ENCODE measurements at regions not wholly inside any gene's neighbourhood (a gene's known extent, or its start where the extent isn't known, plus 50 kb on each side); places are given as distances from the start of the nearest gene placed in this dataset.
"Not testable (repeated sequence)": the region's sequence is repeated elsewhere in the genome, so short reads cannot be mapped to it uniquely, and the experiment has no call there.

- H3K27me3 ChIP-seq (ENCODE audit: insufficient read depth, low read length): no peaks in the 10 kb centered on the region
- H3K27ac ChIP-seq (ENCODE audit: low read depth, low read length): no peak overlapping the region
- DNase-seq: no peak
- H3K27ac Mint-ChIP-seq: no peak overlapping the region
- no peaks in the 10 kb centered on the region for H3K36me3 ChIP-seq (ENCODE audit: insufficient read depth, low read length)
- no peaks in the 10 kb centered on the region for H3K36me3 Mint-ChIP-seq
- no peaks in the 10 kb centered on the region for H3K9me3 ChIP-seq (ENCODE audit: control insufficient read depth in 1 of 2, low read length in 2 of 2)
- POLR2A ChIA-PET (ENCODE audit: partially characterized antibody): no interaction called here
- no peaks in the 10 kb centered on the region for H3K4me1 ChIP-seq (ENCODE audit: insufficient read depth, low read length)
- CTCF ChIA-PET (ENCODE audit: partially characterized antibody): no interaction called here
- peaks cover 0 to 2% (median 0%) of the 10 kb centered on the region in 4 donors for H3K4me1 Mint-ChIP-seq
- H3K9me3 Mint-ChIP-seq: no peaks in the 10 kb centered on the region
- H3K27me3 Mint-ChIP-seq: peaks cover 0 to 2% of the 10 kb centered on the region in 2 donors
- intact Hi-C loops (cut with micrococcal nuclease): no loop called here
- no peak overlapping the region for H3K4me3 Mint-ChIP-seq
- H3K4me3 ChIP-seq (ENCODE audit: low read length in 2 of 2): no peak overlapping the region
These were observed 414.3 kb upstream of the NR5A2 start for GRCh38 chr1:199612976-199613774.

- peaks cover 3 to 4% of the 10 kb centered on the region in 2 donors for H3K27me3 Mint-ChIP-seq
- intact Hi-C loops (cut with micrococcal nuclease): no loop called here
- H3K4me1 Mint-ChIP-seq: peaks cover 0 to 2% (median 0%) of the 10 kb centered on the region in 4 donors
- CTCF ChIA-PET (ENCODE audit: partially characterized antibody): no interaction called here
- H3K9me3 Mint-ChIP-seq: no peaks in the 10 kb centered on the region
- POLR2A ChIA-PET (ENCODE audit: partially characterized antibody): no interaction called here
- Histone ChIP-seq H3K27ac (ENCODE audit: low read depth, low read length) (no peak overlapping the region), H3K27me3 (ENCODE audit: insufficient read depth, low read length) (no peaks in the 10 kb centered on the region), H3K36me3 (ENCODE audit: insufficient read depth, low read length) (no peaks in the 10 kb centered on the region), H3K4me1 (ENCODE audit: insufficient read depth, low read length) (no peaks in the 10 kb centered on the region), H3K4me3 (ENCODE audit: low read length in 2 of 2) (no peak overlapping the region), H3K9me3 (ENCODE audit: control insufficient read depth in 1 of 2, low read length in 2 of 2) (no peaks in the 10 kb centered on the region)
- DNase-seq: no peak
- no peak overlapping the region for H3K27ac Mint-ChIP-seq
- no peak overlapping the region for H3K4me3 Mint-ChIP-seq
- H3K36me3 Mint-ChIP-seq: no peaks in the 10 kb centered on the region
These were observed 410.6 kb upstream of the NR5A2 start for GRCh38 chr1:199616947-199617346.

- no peak for DNase-seq
- Histone ChIP-seq H3K9me3 (ENCODE audit: control insufficient read depth in 1 of 2, low read length in 2 of 2) (no peaks in the 10 kb centered on the region), H3K4me3 (ENCODE audit: low read length in 2 of 2) (no peak overlapping the region), H3K4me1 (ENCODE audit: insufficient read depth, low read length) (no peaks in the 10 kb centered on the region), H3K27me3 (ENCODE audit: insufficient read depth, low read length) (no peaks in the 10 kb centered on the region), H3K27ac (ENCODE audit: low read depth, low read length) (no peak overlapping the region), H3K36me3 (ENCODE audit: insufficient read depth, low read length) (no peaks in the 10 kb centered on the region)
- CTCF ChIA-PET (ENCODE audit: partially characterized antibody): no interaction called here
- POLR2A ChIA-PET (ENCODE audit: partially characterized antibody): no interaction called here
- H3K9me3 Mint-ChIP-seq: peaks cover 0 to 2% (median 0%) of the 10 kb centered on the region in 8 donors
- no peak overlapping the region for H3K4me3 Mint-ChIP-seq
- H3K27me3 Mint-ChIP-seq: peaks cover 3 to 4% of the 10 kb centered on the region in 2 donors
- intact Hi-C loops (cut with micrococcal nuclease): no loop called here
- H3K4me1 Mint-ChIP-seq: no peaks in the 10 kb centered on the region
- no peak overlapping the region for H3K27ac Mint-ChIP-seq
- H3K36me3 Mint-ChIP-seq: no peaks in the 10 kb centered on the region
These were observed 408.3 kb upstream of the NR5A2 start for GRCh38 chr1:199619223-199619622.

GRCh38 chr1:199626228-199626627 lies 401.3 kb upstream of the NR5A2 start:
- H3K4me3 Mint-ChIP-seq; H3K27ac ChIP-seq (ENCODE audit: low read depth, low read length); intact Hi-C loops (cut with micrococcal nuclease); H3K4me3 ChIP-seq (ENCODE audit: low read length in 2 of 2); H3K9me3 Mint-ChIP-seq; H3K27me3 Mint-ChIP-seq; POLR2A ChIA-PET (ENCODE audit: partially characterized antibody); H3K36me3 Mint-ChIP-seq; H3K27ac Mint-ChIP-seq; H3K9me3 ChIP-seq (ENCODE audit: control insufficient read depth in 1 of 2, low read length in 2 of 2); DNase-seq; CTCF ChIA-PET (ENCODE audit: partially characterized antibody); H3K36me3 ChIP-seq (ENCODE audit: insufficient read depth, low read length); H3K4me1 Mint-ChIP-seq; H3K27me3 ChIP-seq (ENCODE audit: insufficient read depth, low read length); H3K4me1 ChIP-seq (ENCODE audit: insufficient read depth, low read length): not testable (repeated sequence)

- Mint-ChIP-seq H3K4me3 (no peak overlapping the region), H3K27ac (no peak overlapping the region), H3K36me3 (peaks cover 0 to 4% of the 10 kb centered on the region in 2 donors), H3K9me3 (peaks cover 3 to 16% (median 5%) of the 10 kb centered on the region in 8 donors), H3K27me3 (peaks cover 5 to 11% of the 10 kb centered on the region in 2 donors), H3K4me1 (peaks cover 0 to 4% (median 4%) of the 10 kb centered on the region in 4 donors)
- no peaks in the 10 kb centered on the region for H3K4me1 ChIP-seq (ENCODE audit: insufficient read depth, low read length)
- intact Hi-C loops (cut with micrococcal nuclease): no loop called here
- ChIA-PET CTCF (ENCODE audit: partially characterized antibody) (no interaction called here), POLR2A (ENCODE audit: partially characterized antibody) (no interaction called here)
- H3K36me3 ChIP-seq (ENCODE audit: insufficient read depth, low read length): no peaks in the 10 kb centered on the region
- no peak overlapping the region for H3K27ac ChIP-seq (ENCODE audit: low read depth, low read length)
- no peaks in the 10 kb centered on the region for H3K27me3 ChIP-seq (ENCODE audit: insufficient read depth, low read length)
- H3K4me3 ChIP-seq (ENCODE audit: low read length in 2 of 2): no peak overlapping the region
- DNase-seq: no peak
- no peaks in the 10 kb centered on the region for H3K9me3 ChIP-seq (ENCODE audit: control insufficient read depth in 1 of 2, low read length in 2 of 2)
These were observed 397.9 kb upstream of the NR5A2 start for GRCh38 chr1:199629624-199630023.

- no peak for DNase-seq
- H3K27me3 ChIP-seq (ENCODE audit: insufficient read depth, low read length): no peaks in the 10 kb centered on the region
- Mint-ChIP-seq H3K27ac (no peak overlapping the region), H3K9me3 (peaks cover 5 to 26% (median 14%) of the 10 kb centered on the region in 8 donors), H3K4me3 (no peak overlapping the region), H3K27me3 (peaks cover 4 to 17% of the 10 kb centered on the region in 2 donors), H3K36me3 (no peaks in the 10 kb centered on the region), H3K4me1 (no peaks in the 10 kb centered on the region)
- intact Hi-C loops (cut with micrococcal nuclease): no loop called here
- H3K36me3 ChIP-seq (ENCODE audit: insufficient read depth, low read length): no peaks in the 10 kb centered on the region
- H3K4me1 ChIP-seq (ENCODE audit: insufficient read depth, low read length): no peaks in the 10 kb centered on the region
- no peak overlapping the region for H3K27ac ChIP-seq (ENCODE audit: low read depth, low read length)
- H3K9me3 ChIP-seq (ENCODE audit: control insufficient read depth in 1 of 2, low read length in 2 of 2): no peaks in the 10 kb centered on the region
- ChIA-PET POLR2A (ENCODE audit: partially characterized antibody) (no interaction called here), CTCF (ENCODE audit: partially characterized antibody) (no interaction called here)
- no peak overlapping the region for H3K4me3 ChIP-seq (ENCODE audit: low read length in 2 of 2)
These were observed 388.1 kb upstream of the NR5A2 start for GRCh38 chr1:199639453-199639852.

GRCh38 chr1:199641531-199641930 lies 386.0 kb upstream of the NR5A2 start:
- intact Hi-C loops (cut with micrococcal nuclease): no loop called here
- Mint-ChIP-seq H3K36me3 (no peaks in the 10 kb centered on the region), H3K9me3 (peaks cover 0 to 15% (median 7%) of the 10 kb centered on the region in 8 donors)

More at GRCh38 chr1:199641531-199641930, 386.0 kb upstream of the NR5A2 start:
- Mint-ChIP-seq H3K4me3 (no peak overlapping the region), H3K4me1 (no peaks in the 10 kb centered on the region), H3K27ac (no peak overlapping the region), H3K27me3 (peaks cover 4 to 8% of the 10 kb centered on the region in 2 donors)
- CTCF ChIA-PET (ENCODE audit: partially characterized antibody): no interaction called here
- H3K27me3 ChIP-seq (ENCODE audit: insufficient read depth, low read length): no peaks in the 10 kb centered on the region
- H3K9me3 ChIP-seq (ENCODE audit: control insufficient read depth in 1 of 2, low read length in 2 of 2): no peaks in the 10 kb centered on the region
- H3K4me3 ChIP-seq (ENCODE audit: low read length in 2 of 2): no peak overlapping the region
- no peaks in the 10 kb centered on the region for H3K36me3 ChIP-seq (ENCODE audit: insufficient read depth, low read length)
- DNase-seq: no peak
- no peaks in the 10 kb centered on the region for H3K4me1 ChIP-seq (ENCODE audit: insufficient read depth, low read length)
- POLR2A ChIA-PET (ENCODE audit: partially characterized antibody): no interaction called here
- no peak overlapping the region for H3K27ac ChIP-seq (ENCODE audit: low read depth, low read length)
